HEK293T (cell line): ENCODE measurements at regions not wholly inside any gene's neighbourhood (a gene's known extent, or its start where the extent isn't known, plus 50 kb on each side); places are given as distances from the start of the nearest gene placed in this dataset.

Experiments
- BHLHE40 ChIP-seq: fragments of 450-650 bp; IDR thresholded peaks from 2 replicates; pipeline ENCODE4 v1.6.1; 2016; ENCODE audit warnings: mild to moderate bottlenecking, moderate library complexity, borderline replicate concordance
- FOXA1 ChIP-seq: fragments of 450-650 bp; IDR thresholded peaks from 2 replicates; pipeline ENCODE4 v1.6.1; 2016; ENCODE audit warnings: mild to moderate bottlenecking
- FOXK2 ChIP-seq: fragments of 450-650 bp; IDR thresholded peaks from 2 replicates; pipeline ENCODE4 v1.6.1; 2016; ENCODE audit warnings: mild to moderate bottlenecking
- L3MBTL2 ChIP-seq: fragments of 450-650 bp; conservative IDR thresholded peaks from 2 replicates; pipeline ENCODE4 v1.6.1; 2016; ENCODE audit warnings: mild to moderate bottlenecking
- LEF1 ChIP-seq: fragments of 450-650 bp; IDR thresholded peaks from 2 replicates; pipeline ENCODE4 v1.6.1; 2017; ENCODE audit warnings: mild to moderate bottlenecking, borderline replicate concordance
- NFRKB ChIP-seq: fragments of 450-650 bp; IDR thresholded peaks from 2 replicates; pipeline ENCODE4 v1.6.1; 2016; ENCODE audit warnings: mild to moderate bottlenecking, moderate library complexity
- TF ChIP-seq, protein P1 (sequence below): fragments of 450-650 bp; IDR thresholded peaks from 2 replicates; pipeline ENCODE4 v1.6.1; 2016

DNA sequence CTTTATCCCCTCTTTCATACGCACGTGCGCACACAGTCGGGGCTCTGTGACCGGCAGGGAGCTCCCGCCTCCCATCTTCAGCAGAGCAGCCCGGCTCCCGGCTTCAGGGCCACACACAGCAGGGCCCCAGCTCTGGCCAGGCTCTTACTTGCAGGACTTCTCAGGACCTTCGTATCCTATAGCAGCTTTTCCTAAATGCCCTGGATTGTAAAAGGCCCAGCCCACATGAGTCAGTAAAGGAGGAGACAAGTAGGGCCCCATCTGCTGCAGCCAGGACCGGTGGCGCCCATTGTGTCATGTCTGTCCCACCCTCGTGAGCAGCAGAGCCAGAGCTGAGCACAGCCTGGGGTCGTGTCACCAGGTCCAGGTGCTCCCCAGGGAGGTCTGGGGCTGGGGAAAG is 107.6 kb upstream of the VSTM2B start:
- no peak for TF ChIP-seq LEF1
- no peak for TF ChIP-seq BHLHE40
- TF ChIP-seq, protein P1, sequence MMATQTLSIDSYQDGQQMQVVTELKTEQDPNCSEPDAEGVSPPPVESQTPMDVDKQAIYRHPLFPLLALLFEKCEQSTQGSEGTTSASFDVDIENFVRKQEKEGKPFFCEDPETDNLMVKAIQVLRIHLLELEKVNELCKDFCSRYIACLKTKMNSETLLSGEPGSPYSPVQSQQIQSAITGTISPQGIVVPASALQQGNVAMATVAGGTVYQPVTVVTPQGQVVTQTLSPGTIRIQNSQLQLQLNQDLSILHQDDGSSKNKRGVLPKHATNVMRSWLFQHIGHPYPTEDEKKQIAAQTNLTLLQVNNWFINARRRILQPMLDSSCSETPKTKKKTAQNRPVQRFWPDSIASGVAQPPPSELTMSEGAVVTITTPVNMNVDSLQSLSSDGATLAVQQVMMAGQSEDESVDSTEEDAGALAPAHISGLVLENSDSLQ: no peak
- no peak for TF ChIP-seq NFRKB
- no peak for TF ChIP-seq L3MBTL2
- no peak for TF ChIP-seq FOXA1
- TF ChIP-seq FOXK2: no peak
